Renal cortex interstitium (tissue), 11 donors: ENCODE measurements at regions not wholly inside any gene's neighbourhood (a gene's known extent, or its start where the extent isn't known, plus 50 kb on each side); places are given as distances from the start of the nearest gene placed in this dataset.

Source experiments
- DNase-seq, 11 donors: peaks; one replicate each; pipeline ENCODE4 v3.0.0-alpha.2; 2013; ENCODE audit warnings: low read depth in 9 of 11, low spot score in 4 of 11; ENCODE audit errors: extremely low read depth in 1 of 11

GRCh38 chr1:22379566-22379965 is 72.1 kb upstream of the ZBTB40 start:
- no peak for DNase-seq

GRCh38 chr1:22380024-22380785 is 71.4 kb upstream of the ZBTB40 start:
- no peak for DNase-seq

- no peak for DNase-seq
Observed at GRCh38 chr1:22383526-22384294, 67.9 kb upstream of the ZBTB40 start.

- DNase-seq, result no peak
Observed at GRCh38 chr1:22385537-22385936, 66.1 kb upstream of the ZBTB40 start.

GRCh38 chr1:22386774-22387173 is 64.9 kb upstream of the ZBTB40 start:
- no peak for DNase-seq

GRCh38 chr1:22387919-22388580 is 63.6 kb upstream of the ZBTB40 start:
- DNase-seq, result no peak

GRCh38 chr1:22388671-22389450 is 62.8 kb upstream of the ZBTB40 start:
- no peak for DNase-seq

- no peak for DNase-seq
Observed at GRCh38 chr1:22393587-22393986, 58.1 kb upstream of the ZBTB40 start.

GRCh38 chr1:22398656-22399420 is 52.8 kb upstream of the ZBTB40 start:
- DNase-seq, result no peak

- no peak for DNase-seq
Observed at GRCh38 chr1:22399421-22400091, 52.1 kb upstream of the ZBTB40 start.
